CD4-positive, alpha-beta T cell treated with Interleukin-10 for 1 hour (primary cell): ENCODE measurements at regions not wholly inside any gene's neighbourhood (a gene's known extent, or its start where the extent isn't known, plus 50 kb on each side); places are given as distances from the start of the nearest gene placed in this dataset.

Experiments
- DNase-seq: peaks from one replicate; pipeline ENCODE4 v3.0.0-alpha.2; 2020

- no peak for DNase-seq
Measured at GRCh38 chr14:99347561-99347960, 75.6 kb upstream of the BCL11B start.

- no peak for DNase-seq
Measured at GRCh38 chr14:99346470-99347080, 74.6 kb upstream of the BCL11B start.

- no peak for DNase-seq
Measured at GRCh38 chr14:99345472-99345871, 73.5 kb upstream of the BCL11B start.

GRCh38 chr14:99344051-99344758 is 72.2 kb upstream of the BCL11B start:
- no peak for DNase-seq

GRCh38 chr14:99342906-99343305 is 70.9 kb upstream of the BCL11B start:
- no peak for DNase-seq

- DNase-seq, result no peak
Measured at GRCh38 chr14:99342204-99342603, 70.2 kb upstream of the BCL11B start.

- no peak for DNase-seq
Measured at GRCh38 chr14:99339551-99339950, 67.6 kb upstream of the BCL11B start.

GRCh38 chr14:99338313-99338712 is 66.3 kb upstream of the BCL11B start:
- DNase-seq, result no peak

- DNase-seq, result no peak
Measured at GRCh38 chr14:99333841-99334635, 62.0 kb upstream of the BCL11B start.

- no peak for DNase-seq
Measured at GRCh38 chr14:99333214-99333613, 61.2 kb upstream of the BCL11B start.

- no peak for DNase-seq
Measured at GRCh38 chr14:99331811-99332210, 59.8 kb upstream of the BCL11B start.

- DNase-seq, result no peak
Measured at GRCh38 chr14:99330316-99331240, 58.6 kb upstream of the BCL11B start.

- no peak for DNase-seq
Measured at GRCh38 chr14:99329711-99330315, 57.8 kb upstream of the BCL11B start.

GRCh38 chr14:99327458-99328250 is 55.7 kb upstream of the BCL11B start:
- no peak for DNase-seq

- DNase-seq, result peak; percentile 12
Measured at GRCh38 chr14:99327050-99327449, 55.1 kb upstream of the BCL11B start.

- no peak for DNase-seq
Measured at GRCh38 chr14:99326041-99326710, 54.2 kb upstream of the BCL11B start.

- DNase-seq, result no peak
Measured at GRCh38 chr14:99325591-99325990, 53.6 kb upstream of the BCL11B start.

- DNase-seq, result no peak
Measured at GRCh38 chr14:99325016-99325415, 53.0 kb upstream of the BCL11B start.

GRCh38 chr14:99324291-99324690 is 52.3 kb upstream of the BCL11B start:
- DNase-seq, result no peak

GRCh38 chr14:99323603-99324185 is 51.7 kb upstream of the BCL11B start:
- DNase-seq, result no peak
